SK-N-SH treated with all-trans-retinoic acid at 6 μM for 48 hours (cell line): ENCODE measurements at regions not wholly inside any gene's neighbourhood (a gene's known extent, or its start where the extent isn't known, plus 50 kb on each side); places are given as distances from the start of the nearest gene placed in this dataset.

ENCODE experiments used
- ATAC-seq: fragments of 200-7000 bp; cut with Tn5 transposase; 3 replicates; pipeline ENCODE4 v1.9.1; 2020; ENCODE audit warnings: mild to moderate bottlenecking, moderate library complexity
- ARNTL ChIP-seq: fragments of 450-650 bp; formaldehyde crosslinking; IDR thresholded peaks from 2 replicates; pipeline ENCODE4 v1.5.0; 2020; ENCODE audit warnings: low read depth, mild to moderate bottlenecking, moderate library complexity, borderline replicate concordance
- CSDC2 ChIP-seq: fragments of 250-450 bp; sonication (Bioruptor Pico); IDR thresholded peaks from 2 replicates; pipeline ENCODE4 v1.5.0; 2020; ENCODE audit warnings: mild to moderate bottlenecking, moderate library complexity
- CSRNP3 ChIP-seq: fragments of 250-450 bp; sonication (Bioruptor Pico); IDR thresholded peaks from 2 replicates; pipeline ENCODE4 v1.5.1; 2021; ENCODE audit warnings: mild to moderate bottlenecking, moderate library complexity
- ESRRG ChIP-seq: fragments of 250-450 bp; sonication (Bioruptor Pico); IDR thresholded peaks from 2 replicates; pipeline ENCODE4 v1.6.1; 2021; ENCODE audit warnings: mild to moderate bottlenecking
- GLIS3 ChIP-seq: fragments of 250-450 bp; sonication (Bioruptor Pico); IDR thresholded peaks from 2 replicates; pipeline ENCODE4 v1.5.0; 2020; ENCODE audit warnings: mild to moderate bottlenecking, moderate library complexity
- ISL1 ChIP-seq: fragments of 250-450 bp; sonication (Bioruptor Pico); IDR thresholded peaks from 2 replicates; pipeline ENCODE4 v2.1.2; 2022; ENCODE audit warnings: mild to moderate bottlenecking, moderate library complexity
- OSR1 ChIP-seq: fragments of 250-450 bp; sonication (Bioruptor Pico); IDR thresholded peaks from 2 replicates; pipeline ENCODE4 v1.8.0; 2022; ENCODE audit warnings: moderate library complexity, mild to moderate bottlenecking, inconsistent platforms
- PATZ1 ChIP-seq: fragments of 250-450 bp; sonication (Bioruptor Pico); IDR thresholded peaks from 2 replicates; pipeline ENCODE4 v1.8.0; 2020; ENCODE audit warnings: mild to moderate bottlenecking, moderate library complexity, borderline replicate concordance
- POU6F1 ChIP-seq: fragments of 250-450 bp; sonication (Bioruptor Pico); IDR thresholded peaks from 2 replicates; pipeline ENCODE4 v1.8.0; 2021; ENCODE audit warnings: low read depth, mild to moderate bottlenecking, moderate library complexity, borderline replicate concordance
- PPARA ChIP-seq: fragments of 250-450 bp; sonication (Bioruptor Pico); IDR thresholded peaks from 2 replicates; pipeline ENCODE4 v1.5.0; 2020; ENCODE audit warnings: mild to moderate bottlenecking, borderline replicate concordance
- RARB ChIP-seq: fragments of 250-450 bp; sonication (Bioruptor Pico); IDR thresholded peaks from 2 replicates; pipeline ENCODE4 v1.8.0; 2021; ENCODE audit warnings: mild to moderate bottlenecking, moderate library complexity
- SNAI2 ChIP-seq: fragments of 250-450 bp; sonication (Bioruptor Pico); IDR thresholded peaks from 2 replicates; pipeline ENCODE4 v1.5.0; 2020; ENCODE audit warnings: mild to moderate bottlenecking, moderate library complexity
- TCF4 ChIP-seq: fragments of 250-450 bp; sonication (Bioruptor Pico); IDR thresholded peaks from 2 replicates; pipeline ENCODE4 v1.8.0; 2021; ENCODE audit warnings: mild to moderate bottlenecking, moderate library complexity, borderline replicate concordance
- TOX ChIP-seq: fragments of 250-450 bp; sonication (Bioruptor Pico); IDR thresholded peaks from 2 replicates; pipeline ENCODE4 v1.8.0; 2021; ENCODE audit warnings: mild to moderate bottlenecking, moderate library complexity, borderline replicate concordance
- TSHZ2 ChIP-seq: fragments of 250-450 bp; sonication (Bioruptor Pico); IDR thresholded peaks from 2 replicates; pipeline ENCODE4 v1.5.0; 2020; ENCODE audit warnings: mild to moderate bottlenecking, moderate library complexity
- ZFP3 ChIP-seq: fragments of 250-450 bp; sonication (Bioruptor Pico); IDR thresholded peaks from 2 replicates; pipeline ENCODE4 v1.5.0; 2020; ENCODE audit warnings: mild to moderate bottlenecking, moderate library complexity
- ZFP30 ChIP-seq: fragments of 450-650 bp; formaldehyde crosslinking; IDR thresholded peaks from 2 replicates; pipeline ENCODE4 v1.5.0; 2022; ENCODE audit warnings: mild to moderate bottlenecking, moderate library complexity
- ZNF565 ChIP-seq: fragments of 450-650 bp; formaldehyde crosslinking; conservative IDR thresholded peaks from 2 replicates; pipeline ENCODE4 v1.5.0; 2020; ENCODE audit warnings: low read depth, mild to moderate bottlenecking, moderate library complexity
- ZNF70 ChIP-seq: fragments of 450-650 bp; formaldehyde crosslinking; IDR thresholded peaks from 2 replicates; pipeline ENCODE4 v1.5.0; 2020; ENCODE audit warnings: mild to moderate bottlenecking, moderate library complexity
- ZNF8 ChIP-seq: fragments of 450-650 bp; formaldehyde crosslinking; IDR thresholded peaks from 2 replicates; pipeline ENCODE4 v1.5.0; 2020; ENCODE audit warnings: mild to moderate bottlenecking, moderate library complexity

GRCh38 chr4:180770265-180770664 lies 1472.9 kb upstream of the TENM3 start:
- TF ChIP-seq CSRNP3 (CRISPR knock-in tag) (no peak), TSHZ2 (CRISPR knock-in tag) (no peak), ZNF565 (CRISPR knock-in tag) (no peak)

GRCh38 chr4:180784940-180785339 lies 1458.3 kb upstream of the TENM3 start:
- ATAC-seq = no peak
- no peak for TF ChIP-seq RARB (CRISPR knock-in tag)
- no peak for TF ChIP-seq ZFP3 (CRISPR knock-in tag)
- TF ChIP-seq SNAI2 = no peak
- TF ChIP-seq PPARA (CRISPR knock-in tag) = no peak
- no peak for TF ChIP-seq TCF4 (CRISPR knock-in tag)
- no peak for TF ChIP-seq CSDC2 (CRISPR knock-in tag)
- TF ChIP-seq ZNF8 = no peak
- TF ChIP-seq ZFP30 (CRISPR knock-in tag) = no peak
- no peak for TF ChIP-seq ESRRG (CRISPR knock-in tag)
- no peak for TF ChIP-seq ISL1 (CRISPR knock-in tag)
- TF ChIP-seq, all 23 proteins: peak for 0

More at GRCh38 chr4:180770265-180770664, 1472.9 kb upstream of the TENM3 start:
- no peak for ATAC-seq

- no peak for TF ChIP-seq OSR1 (CRISPR knock-in tag)
- ATAC-seq = no peak
These were observed 1454.5 kb upstream of the TENM3 start for GRCh38 chr4:180788729-180789128.

- no peak for TF ChIP-seq ZNF565 (CRISPR knock-in tag)
- TF ChIP-seq ISL1 (CRISPR knock-in tag) = no peak
- no peak for TF ChIP-seq RARB (CRISPR knock-in tag)
- TF ChIP-seq GLIS3 (CRISPR knock-in tag) = no peak
- TF ChIP-seq CSRNP3 (CRISPR knock-in tag) = no peak
- no peak for TF ChIP-seq PATZ1
- no peak for TF ChIP-seq CSDC2 (CRISPR knock-in tag)
- no peak for ATAC-seq
These were observed 1453.3 kb upstream of the TENM3 start for GRCh38 chr4:180789929-180790328.

- no peak for ATAC-seq
- TF ChIP-seq ZFP30 (CRISPR knock-in tag) = no peak
- TF ChIP-seq TOX (CRISPR knock-in tag) = no peak
- TF ChIP-seq SNAI2 = no peak
- TF ChIP-seq ARNTL = no peak
- TF ChIP-seq ZNF565 (CRISPR knock-in tag) = no peak
- no peak for TF ChIP-seq PPARA (CRISPR knock-in tag)
- no peak for TF ChIP-seq GLIS3 (CRISPR knock-in tag)
- no peak for TF ChIP-seq RARB (CRISPR knock-in tag)
- TF ChIP-seq ESRRG (CRISPR knock-in tag) = no peak
- no peak for TF ChIP-seq ZNF70
- TF ChIP-seq POU6F1 (CRISPR knock-in tag) = no peak
- TF ChIP-seq CSRNP3 (CRISPR knock-in tag) = no peak
- no peak for TF ChIP-seq TCF4 (CRISPR knock-in tag)
- no peak for TF ChIP-seq CSDC2 (CRISPR knock-in tag)
- no peak for TF ChIP-seq PATZ1
- TF ChIP-seq, all 23 proteins: peak for 0
These were observed 1452.7 kb upstream of the TENM3 start for GRCh38 chr4:180790471-180790870.
